ENCODE measurements at regions not wholly inside any gene's neighbourhood (a gene's known extent, or its start where the extent isn't known, plus 50 kb on each side); places are given as distances from the start of the nearest gene placed in this dataset.

DNA sequence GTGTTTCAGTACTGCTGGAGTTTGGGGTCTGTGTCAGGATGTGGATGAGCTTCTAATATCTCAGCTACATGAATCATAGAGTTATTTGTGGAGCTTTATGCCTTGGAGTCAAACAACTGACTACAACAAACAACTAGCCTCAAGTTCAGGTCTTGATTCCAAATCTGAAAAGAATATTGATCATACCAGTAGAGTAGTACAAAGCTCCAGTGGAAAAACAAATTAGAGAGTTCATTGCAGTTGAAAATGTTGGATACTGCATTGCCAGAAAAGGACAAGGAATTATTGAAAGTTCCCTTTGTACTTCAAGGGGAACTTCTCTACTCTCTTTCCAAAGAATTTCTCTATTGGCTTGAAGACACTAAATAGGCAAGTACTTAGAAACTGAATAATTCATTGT, 117.6 kb upstream of the CTTNBP2 start:
- no peak overlapping the region for H3K4me3 Mint-ChIP-seq
- H3K27me3 Mint-ChIP-seq (ENCODE audit: low read depth, poor library complexity), result peaks cover 6% of the 10 kb centered on the region
- H3K27ac Mint-ChIP-seq, result no peak overlapping the region
- TF ChIP-seq, protein P1, sequence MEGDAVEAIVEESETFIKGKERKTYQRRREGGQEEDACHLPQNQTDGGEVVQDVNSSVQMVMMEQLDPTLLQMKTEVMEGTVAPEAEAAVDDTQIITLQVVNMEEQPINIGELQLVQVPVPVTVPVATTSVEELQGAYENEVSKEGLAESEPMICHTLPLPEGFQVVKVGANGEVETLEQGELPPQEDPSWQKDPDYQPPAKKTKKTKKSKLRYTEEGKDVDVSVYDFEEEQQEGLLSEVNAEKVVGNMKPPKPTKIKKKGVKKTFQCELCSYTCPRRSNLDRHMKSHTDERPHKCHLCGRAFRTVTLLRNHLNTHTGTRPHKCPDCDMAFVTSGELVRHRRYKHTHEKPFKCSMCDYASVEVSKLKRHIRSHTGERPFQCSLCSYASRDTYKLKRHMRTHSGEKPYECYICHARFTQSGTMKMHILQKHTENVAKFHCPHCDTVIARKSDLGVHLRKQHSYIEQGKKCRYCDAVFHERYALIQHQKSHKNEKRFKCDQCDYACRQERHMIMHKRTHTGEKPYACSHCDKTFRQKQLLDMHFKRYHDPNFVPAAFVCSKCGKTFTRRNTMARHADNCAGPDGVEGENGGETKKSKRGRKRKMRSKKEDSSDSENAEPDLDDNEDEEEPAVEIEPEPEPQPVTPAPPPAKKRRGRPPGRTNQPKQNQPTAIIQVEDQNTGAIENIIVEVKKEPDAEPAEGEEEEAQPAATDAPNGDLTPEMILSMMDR (IDR thresholded peaks at IDR 0.05), result no peak
- H3K4me1 Mint-ChIP-seq, result peaks cover 19% of the 10 kb centered on the region
- no peaks in the 10 kb centered on the region for H3K36me3 Mint-ChIP-seq (ENCODE audit: low read depth)
- DNase-seq, result no peak
- no peaks in the 10 kb centered on the region for H3K9me3 Mint-ChIP-seq

DNA sequence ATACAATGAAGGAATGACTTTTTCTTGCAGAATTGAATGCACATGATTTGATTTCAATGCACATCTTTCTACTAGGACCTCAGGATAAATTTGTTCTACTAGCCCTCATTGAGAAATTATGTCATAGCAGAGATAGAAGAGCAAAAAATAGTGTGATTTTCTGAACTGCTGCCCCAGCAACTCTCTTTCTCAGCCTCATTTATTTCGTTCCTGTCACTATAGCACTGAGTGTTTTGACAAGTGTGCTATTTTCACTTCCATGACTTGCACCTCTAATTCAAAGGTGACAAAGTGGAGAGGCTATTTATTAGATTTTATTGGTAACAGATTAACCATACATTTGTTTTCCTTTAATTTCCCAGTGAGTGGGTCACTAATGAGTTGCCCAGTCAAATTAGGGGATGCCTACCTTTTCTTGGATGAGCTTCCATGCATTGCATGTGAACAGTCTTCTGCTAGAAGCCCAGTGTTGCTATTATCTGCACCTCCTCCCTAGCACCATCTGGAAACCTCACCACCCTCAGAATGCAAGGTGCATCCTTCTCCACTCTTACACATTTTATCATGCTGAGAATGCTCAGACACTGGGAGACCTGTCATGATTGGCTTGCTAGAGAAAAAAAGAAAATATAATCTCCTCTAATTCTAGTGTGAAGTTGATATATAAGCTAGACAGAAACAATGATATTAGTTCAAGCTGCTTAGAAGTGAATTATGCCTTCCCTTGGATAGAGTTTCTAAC, 119.6 kb upstream of the CTTNBP2 start:
- no peaks in the 10 kb centered on the region for H3K9me3 Mint-ChIP-seq
- peaks cover 19% of the 10 kb centered on the region for H3K4me1 Mint-ChIP-seq
- peaks cover 6% of the 10 kb centered on the region for H3K27me3 Mint-ChIP-seq (ENCODE audit: low read depth, poor library complexity)
- no peaks in the 10 kb centered on the region for H3K36me3 Mint-ChIP-seq (ENCODE audit: low read depth)
- TF ChIP-seq, protein P1 (IDR thresholded peaks at IDR 0.05), result no peak
- H3K27ac Mint-ChIP-seq, result peak overlapping the region; percentile 68
- H3K4me3 Mint-ChIP-seq, result no peak overlapping the region
- DNase-seq, result no peak

DNA sequence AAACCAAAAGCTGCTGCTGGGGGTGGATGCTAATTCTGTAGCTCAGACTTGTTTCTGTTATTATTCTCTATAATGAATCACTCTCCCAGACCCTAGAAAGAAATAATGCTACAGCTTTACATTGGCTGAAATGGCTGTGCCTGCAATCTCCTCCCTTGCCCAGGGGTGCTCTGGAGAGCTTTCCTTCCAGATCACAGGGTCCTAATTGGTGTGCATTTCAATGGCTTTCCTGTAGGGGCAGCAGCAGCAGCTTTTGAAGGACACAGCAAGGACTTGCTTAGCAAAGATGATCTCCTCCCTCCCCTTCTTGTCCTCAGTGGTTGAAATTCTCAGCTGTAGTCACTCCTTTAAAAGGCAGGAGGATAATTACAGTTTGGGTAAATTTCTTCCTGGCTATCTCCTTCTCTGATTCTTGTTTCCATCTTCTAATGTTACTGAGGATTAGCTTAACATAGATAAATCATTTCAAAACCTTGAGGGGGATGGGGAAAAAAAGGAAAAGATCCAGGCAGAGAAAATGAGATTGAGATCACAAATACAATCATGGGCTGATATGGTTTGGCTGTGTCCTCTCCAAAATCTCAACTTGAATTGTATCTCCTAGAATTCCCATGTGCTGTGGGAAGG, 120.2 kb upstream of the CTTNBP2 start:
- TF ChIP-seq, protein P1 (IDR thresholded peaks at IDR 0.05), result peak; percentile 60
- Mint-ChIP-seq H3K4me3 (no peak overlapping the region), H3K36me3 (ENCODE audit: low read depth) (no peaks in the 10 kb centered on the region), H3K9me3 (no peaks in the 10 kb centered on the region), H3K4me1 (peaks cover 19% of the 10 kb centered on the region), H3K27me3 (ENCODE audit: low read depth, poor library complexity) (peaks cover 6% of the 10 kb centered on the region), H3K27ac (peak overlapping the region; percentile 68)
- DNase-seq, result peak; percentile 46

DNA sequence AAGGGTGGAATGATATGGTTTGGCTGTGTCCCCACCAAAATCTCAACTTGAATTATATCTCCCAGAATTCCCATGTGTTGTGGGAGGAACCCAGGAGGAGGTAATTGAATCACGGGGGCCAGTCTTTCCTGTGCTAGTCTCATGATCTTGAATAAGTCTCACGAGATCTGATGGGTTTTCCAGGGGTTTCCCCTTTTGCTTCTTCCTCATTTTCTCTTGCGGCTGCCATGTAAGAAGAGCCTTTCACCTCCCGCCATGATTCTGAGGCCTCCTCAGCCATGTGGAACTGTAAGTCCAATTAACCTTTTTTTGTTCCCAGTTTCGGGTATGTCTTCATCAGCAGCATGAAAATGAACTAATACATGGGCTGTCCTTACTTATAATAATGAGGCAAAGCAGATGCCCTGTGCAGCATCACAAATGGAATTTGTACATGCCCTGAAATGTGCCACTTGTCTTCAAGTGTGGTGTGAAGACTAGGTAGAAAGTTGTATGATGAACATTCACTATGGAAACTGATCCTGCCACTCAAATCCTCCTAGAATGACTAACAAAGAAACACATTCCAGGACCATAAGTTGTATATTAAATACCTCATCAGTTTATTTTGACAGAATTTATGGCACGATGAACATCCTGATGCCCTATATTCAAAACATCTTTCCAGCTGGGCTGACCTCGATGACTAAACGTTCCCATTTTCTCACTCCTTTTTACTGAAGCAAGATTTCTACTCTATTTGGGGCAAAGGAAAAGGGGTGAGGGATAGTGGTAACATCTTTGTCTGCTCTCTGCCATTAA, 122.8 kb upstream of the CTTNBP2 start:
- Mint-ChIP-seq H3K9me3 (no peaks in the 10 kb centered on the region), H3K27ac (no peak overlapping the region), H3K4me3 (no peak overlapping the region), H3K4me1 (peaks cover 23% of the 10 kb centered on the region), H3K36me3 (ENCODE audit: low read depth) (no peaks in the 10 kb centered on the region), H3K27me3 (ENCODE audit: low read depth, poor library complexity) (peaks cover 3% of the 10 kb centered on the region)
- no peak for DNase-seq
- TF ChIP-seq, protein P1 (IDR thresholded peaks at IDR 0.05), result no peak

DNA sequence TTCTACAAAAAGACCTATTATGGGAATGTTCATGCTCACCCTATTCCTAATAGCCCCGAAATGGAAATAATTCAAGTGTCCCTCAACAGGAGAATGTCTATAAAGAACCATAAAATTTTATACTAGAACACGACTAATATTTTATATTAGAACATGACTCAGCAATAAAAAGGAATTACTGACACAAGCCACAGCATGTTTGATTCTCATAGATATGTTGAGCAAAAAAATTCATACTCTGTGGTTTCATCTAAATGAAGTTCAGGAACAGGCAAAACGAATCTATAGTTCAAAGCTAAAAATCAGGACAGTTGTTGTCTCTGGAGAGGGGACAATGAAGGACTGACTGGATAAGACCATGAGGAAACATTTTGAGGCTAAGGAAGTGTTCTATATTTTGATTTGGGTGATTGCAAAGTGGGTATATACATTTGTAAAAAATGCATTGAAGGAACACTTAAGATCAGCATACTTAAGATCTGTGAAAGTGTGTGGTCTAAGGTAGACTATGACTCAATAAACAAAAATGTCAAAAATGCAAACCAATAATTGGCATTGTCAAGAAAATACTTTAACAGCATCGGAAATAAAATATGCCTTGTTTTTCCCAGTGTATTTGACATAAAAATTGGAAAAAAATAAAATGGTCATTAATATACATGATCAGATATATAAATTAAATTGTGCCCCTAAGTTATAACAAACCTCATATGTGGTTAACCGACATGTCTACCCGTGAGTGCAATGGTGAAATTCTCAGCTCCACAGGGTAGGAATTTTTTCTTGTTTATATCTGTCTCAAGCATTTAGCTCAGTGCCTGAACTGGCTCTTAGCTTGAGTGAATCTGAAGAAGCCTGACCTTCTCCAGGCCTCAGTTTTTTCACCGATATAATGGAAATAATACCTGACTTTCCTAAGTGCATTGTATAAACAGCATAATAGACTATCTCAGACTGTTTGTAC, 124.9 kb upstream of the CTTNBP2 start:
- Mint-ChIP-seq H3K9me3 (no peaks in the 10 kb centered on the region), H3K27me3 (ENCODE audit: low read depth, poor library complexity) (peaks cover 3% of the 10 kb centered on the region), H3K4me1 (peaks cover 19% of the 10 kb centered on the region), H3K4me3 (no peak overlapping the region), H3K27ac (no peak overlapping the region), H3K36me3 (ENCODE audit: low read depth) (no peaks in the 10 kb centered on the region)
- DNase-seq, result no peak
- TF ChIP-seq, protein P1 (IDR thresholded peaks at IDR 0.05), result no peak
